Heart right ventricle (tissue), 16 donors: ENCODE measurements at regions not wholly inside any gene's neighbourhood (a gene's known extent, or its start where the extent isn't known, plus 50 kb on each side); places are given as distances from the start of the nearest gene placed in this dataset.

ENCODE experiments used
- ATAC-seq, 8 donors: fragments of 200-7000 bp; cut with Tn5 transposase; one replicate each; pipeline ENCODE4 v1.9.1; 2020; ENCODE audit warnings: mild to moderate bottlenecking in 8 of 8, moderate library complexity in 8 of 8, moderate number of reproducible peaks in 1 of 8
- DNase-seq, 2 donors: peaks; one replicate each; pipeline ENCODE4 v3.0.0-alpha.2; 2020
- H3K27ac ChIP-seq, 10 donors: fragments of 200-600 bp; sonication (generic) in 2 of 10; one replicate each; pipeline versions ENCODE4 v1.5.0 to v1.8.0; 2020 to 2022; ENCODE audit warnings: mild to moderate bottlenecking in 3 of 10
- H3K27me3 ChIP-seq, 7 donors: fragments of 200-600 bp; one replicate each; pipeline ENCODE4 v1.8.0; 2021 to 2022; ENCODE audit warnings: mild to moderate bottlenecking in 2 of 7
- H3K36me3 ChIP-seq, 9 donors: fragments of 200-600 bp; sonication (generic) in 1 of 9; one replicate each; pipeline versions ENCODE4 v1.5.0 to v1.8.0; 2020 to 2022; ENCODE audit warnings: mild to moderate bottlenecking in 2 of 9
- H3K4me1 ChIP-seq, 9 donors: fragments of 200-600 bp; sonication (generic) in 1 of 9; one replicate each; pipeline versions ENCODE4 v1.5.0 to v1.8.0; 2020 to 2022; ENCODE audit warnings: mild to moderate bottlenecking in 4 of 9
- H3K4me3 ChIP-seq, 10 donors: fragments of 200-600 bp; sonication (generic) in 2 of 10; one replicate each; pipeline versions ENCODE4 v1.5.0 to v1.8.0; 2020 to 2022; ENCODE audit warnings: mild to moderate bottlenecking in 7 of 10, moderate library complexity in 2 of 10
- H3K9me3 ChIP-seq, 11 donors: fragments of 200-600 bp in 10 of 11; sonication (generic) in 2 of 11; one replicate each; pipeline versions ENCODE4 v1.5.0 to v1.8.0; 2013 to 2022; ENCODE audit warnings: mild to moderate bottlenecking in 2 of 11, control low read depth in 1 of 11, moderate library complexity in 1 of 11
- WGBS, 2 donors: extraction: QIAGEN DNeasy Blood & Tissue Kit; methylation state at CpG; one replicate each; pipeline ENCODE4 v1.1.7; 2013; ENCODE audit warnings: inconsistent platforms in 1 of 2; 5-methylcytosine and 5-hydroxymethylcytosine counted together
- intact Hi-C, 10 donors: fragments of 100-400 bp; cut with DNase I; formaldehyde crosslinking; loops; one replicate each; pipeline versions ENCODE4 v1.11.1 to v1.14.2; 2022
- TF ChIP-seq, protein P1 (sequence below), 9 donors: fragments of 200-600 bp; sonication (generic) in 2 of 9; IDR thresholded peaks; one replicate each; pipeline versions ENCODE4 v1.5.0 to v1.8.0; 2021 to 2022; ENCODE audit warnings: antibody characterized with exemption in 9 of 9, mild to moderate bottlenecking in 5 of 9, moderate library complexity in 1 of 9
- donor health status: Arrhythmogenic right ventricular cardiomyopathy.
- donor health status: ischemic (EF 13 %, LVEDD 7.1; RV severe dilation, severe dysfunction).
- donor health status: healthy with polysubstance abuse.
- donor health status: DM: no; HTN: yes; CAD: no.
- donor health status: DM: no; HTN: no; CAD: no.
- donor health status: ischemic (EF 25% LVEDD 6.9; RV normal size, moderate dysfunction).
- donor health status: ischemic (EF 25% LVEDD 5.7; RV mildly dilated, moderate dysfunction).
- donor health status: healthy.
- donor health status: DM: yes; HTN: yes; CAD: no.
- donor health status: Ischemic cardiomyopathy.
- donor health status: ischemic (EF 35%, LVEDD 5.7; RV mildly dilated, moderate dysfunction).
- donor health status: nonischemic (EF 11% LVEDD 7.7; RV severe dilation, severe dysfunction).
- donor health status: DM: yes; HTN: yes; CAD: no.
- donor health status: PGD.
- donor health status: ischemic (EF 29% LVEDD 5.4; RV normal size, mild dysfunction).
- donor health status: nonischemic (EF 23%, LVEDD 6.1; RV moderate dilation, normal function).

DNA sequence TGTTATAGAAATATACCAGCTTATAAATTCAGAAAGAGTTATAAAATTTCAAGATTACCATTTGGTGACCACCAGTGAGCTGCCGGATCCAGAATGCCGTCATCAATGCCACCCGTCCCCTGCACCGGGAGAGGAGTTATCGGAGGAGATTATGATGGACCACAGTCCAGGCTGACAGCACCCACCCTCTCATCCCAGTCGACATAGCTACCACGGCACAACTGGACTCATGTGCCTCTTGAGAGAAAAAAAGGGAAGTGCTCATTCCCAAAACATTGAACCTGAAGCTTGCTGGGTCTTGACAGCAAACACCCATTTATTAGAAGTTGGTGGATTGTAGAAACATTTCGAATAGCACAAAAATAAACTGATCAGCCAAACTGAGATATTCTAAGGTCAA lies 1331.5 kb downstream of the TBC1D22A start:
- WGBS, 2 donors, result 79 to 80% methylated on average over 8 of the region's 8 CpGs
- Histone ChIP-seq H3K27me3 (peaks cover 0 to 74% (median 32%) of the 10 kb centered on the region in 7 donors), H3K4me3 (no peak overlapping the region), H3K36me3 (no peaks in the 10 kb centered on the region), H3K4me1 (peaks cover 0 to 20% (median 0%) of the 10 kb centered on the region in 9 donors), H3K27ac (no peak overlapping the region), H3K9me3 (no peaks in the 10 kb centered on the region)
- TF ChIP-seq, protein P1, sequence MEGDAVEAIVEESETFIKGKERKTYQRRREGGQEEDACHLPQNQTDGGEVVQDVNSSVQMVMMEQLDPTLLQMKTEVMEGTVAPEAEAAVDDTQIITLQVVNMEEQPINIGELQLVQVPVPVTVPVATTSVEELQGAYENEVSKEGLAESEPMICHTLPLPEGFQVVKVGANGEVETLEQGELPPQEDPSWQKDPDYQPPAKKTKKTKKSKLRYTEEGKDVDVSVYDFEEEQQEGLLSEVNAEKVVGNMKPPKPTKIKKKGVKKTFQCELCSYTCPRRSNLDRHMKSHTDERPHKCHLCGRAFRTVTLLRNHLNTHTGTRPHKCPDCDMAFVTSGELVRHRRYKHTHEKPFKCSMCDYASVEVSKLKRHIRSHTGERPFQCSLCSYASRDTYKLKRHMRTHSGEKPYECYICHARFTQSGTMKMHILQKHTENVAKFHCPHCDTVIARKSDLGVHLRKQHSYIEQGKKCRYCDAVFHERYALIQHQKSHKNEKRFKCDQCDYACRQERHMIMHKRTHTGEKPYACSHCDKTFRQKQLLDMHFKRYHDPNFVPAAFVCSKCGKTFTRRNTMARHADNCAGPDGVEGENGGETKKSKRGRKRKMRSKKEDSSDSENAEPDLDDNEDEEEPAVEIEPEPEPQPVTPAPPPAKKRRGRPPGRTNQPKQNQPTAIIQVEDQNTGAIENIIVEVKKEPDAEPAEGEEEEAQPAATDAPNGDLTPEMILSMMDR (IDR thresholded peaks at IDR 0.05), result no peak
- intact Hi-C loops, result no loop called here
- DNase-seq (no peak), ATAC-seq (no peak)

DNA sequence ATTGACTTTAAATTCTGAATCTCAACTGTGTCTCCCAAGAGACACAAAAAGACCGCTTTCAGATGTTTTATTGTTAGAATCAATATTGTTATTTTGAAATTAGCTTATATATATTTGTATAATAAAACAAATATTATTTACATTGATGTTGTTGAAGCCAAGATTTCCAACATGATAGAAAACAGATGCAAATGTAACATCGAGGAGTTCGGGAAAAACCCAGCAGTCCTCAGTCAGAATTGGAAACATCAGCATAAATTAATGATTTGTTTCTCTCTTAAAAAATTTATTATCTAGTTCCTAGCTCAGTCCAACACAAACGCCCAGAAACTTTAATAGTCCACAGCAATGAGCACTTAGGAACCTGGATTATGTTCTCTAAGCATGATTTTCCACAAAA lies 1330.4 kb downstream of the TBC1D22A start:
- intact Hi-C loops, result no loop called here
- WGBS, 2 donors, result 75 to 76% methylated on average over 4 of the region's 4 CpGs
- TF ChIP-seq, protein P1 (IDR thresholded peaks at IDR 0.05), result no peak
- ATAC-seq (no peak), DNase-seq (no peak)
- Histone ChIP-seq H3K9me3 (no peaks in the 10 kb centered on the region), H3K4me1 (peaks cover 0 to 16% (median 0%) of the 10 kb centered on the region in 9 donors), H3K27ac (no peak overlapping the region), H3K36me3 (no peaks in the 10 kb centered on the region), H3K27me3 (peaks cover 0 to 67% (median 28%) of the 10 kb centered on the region in 7 donors), H3K4me3 (no peak overlapping the region)

DNA sequence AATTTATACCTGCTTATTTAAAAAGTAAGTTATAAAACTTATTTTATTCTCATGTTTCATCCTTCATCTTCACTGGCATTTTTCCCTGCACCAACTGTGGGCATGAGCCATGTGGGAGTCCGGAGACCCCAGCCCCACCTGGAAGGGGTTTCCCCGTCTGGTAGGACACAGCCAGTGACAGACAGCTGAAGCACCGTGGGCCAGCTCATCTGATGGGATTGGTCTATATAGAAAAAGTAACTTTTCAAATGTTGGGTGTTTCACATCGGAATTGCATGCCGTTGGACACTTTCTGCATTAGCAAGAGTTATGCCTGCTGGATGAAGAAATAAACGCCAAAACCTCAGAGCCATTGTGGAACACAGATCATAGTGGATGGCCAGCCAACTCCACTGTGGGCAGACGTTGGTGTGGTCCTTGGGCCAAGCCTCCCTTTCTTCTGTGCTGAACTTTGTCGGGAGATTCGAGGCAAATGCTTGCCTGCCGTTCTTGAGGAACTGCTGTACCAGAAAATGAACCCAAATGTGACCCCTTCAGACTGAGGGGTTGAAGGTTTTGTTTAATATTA lies 1329.3 kb downstream of the TBC1D22A start:
- Histone ChIP-seq H3K4me3 (no peak overlapping the region), H3K4me1 (peaks cover 0 to 13% (median 0%) of the 10 kb centered on the region in 9 donors), H3K9me3 (no peaks in the 10 kb centered on the region), H3K36me3 (no peaks in the 10 kb centered on the region), H3K27ac (no peak overlapping the region), H3K27me3 (peaks cover 0 to 56% (median 21%) of the 10 kb centered on the region in 7 donors)
- ATAC-seq (no peak), DNase-seq (no peak)
- 80 to 82% methylated on average over 10 of the region's 10 CpGs for WGBS, 2 donors
- intact Hi-C loops, result no loop called here
- TF ChIP-seq, protein P1 (IDR thresholded peaks at IDR 0.05), result no peak

DNA sequence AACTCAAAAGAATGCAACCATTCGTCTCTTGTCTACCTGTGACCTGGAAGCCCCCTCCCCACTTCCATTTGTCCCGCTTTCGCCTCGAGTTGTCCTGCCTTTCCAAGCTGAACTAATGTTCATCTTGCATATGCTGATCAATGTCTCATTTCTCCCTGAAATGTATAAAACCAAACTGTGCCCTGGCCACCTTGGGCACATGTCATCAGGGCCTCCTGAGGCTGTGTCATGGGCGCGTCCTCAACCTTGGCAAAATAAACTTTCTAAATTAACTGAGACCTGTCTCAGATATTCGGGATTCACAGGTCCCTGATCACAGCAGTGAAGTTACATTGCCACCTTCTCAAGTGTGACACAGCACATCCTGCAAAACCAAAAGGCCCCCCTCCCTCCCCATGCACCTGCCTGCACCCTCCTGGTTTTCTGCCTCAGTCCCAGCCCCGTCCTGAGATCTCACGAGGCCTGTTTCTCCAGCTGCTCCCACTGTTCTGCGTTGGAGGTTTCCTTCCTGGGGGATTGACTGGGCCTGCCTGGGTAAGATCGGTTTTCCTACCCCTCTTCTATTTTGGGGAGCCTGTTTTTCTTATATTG lies 1328.7 kb downstream of the TBC1D22A start:
- Histone ChIP-seq H3K9me3 (no peaks in the 10 kb centered on the region), H3K27ac (no peak overlapping the region), H3K4me1 (peaks cover 0 to 13% (median 0%) of the 10 kb centered on the region in 9 donors), H3K27me3 (peaks cover 0 to 50% (median 21%) of the 10 kb centered on the region in 7 donors), H3K4me3 (no peak overlapping the region), H3K36me3 (no peaks in the 10 kb centered on the region)
- DNase-seq (no peak), ATAC-seq (no peak)
- WGBS, 2 donors, result 74 to 80% methylated on average over 11 of the region's 11 CpGs
- TF ChIP-seq, protein P1 (IDR thresholded peaks at IDR 0.05), result no peak
- intact Hi-C loops, result no loop called here
